AG09319 (cell line): ENCODE measurements at regions not wholly inside any gene's neighbourhood (a gene's known extent, or its start where the extent isn't known, plus 50 kb on each side); places are given as distances from the start of the nearest gene placed in this dataset.
"Not testable (repeated sequence)": the region's sequence is repeated elsewhere in the genome, so short reads cannot be mapped to it uniquely, and the experiment has no call there.

ENCODE experiments used
- DNase-seq: peaks from one replicate; pipeline ENCODE4 v3.0.0-alpha.2; 2010; ENCODE audit warnings: low read depth; ENCODE audit errors: extremely low read depth
- CTCF ChIP-seq: IDR thresholded peaks from 2 replicates; pipeline ENCODE4 v1.5.1; 2011; ENCODE audit warnings: low read depth, mild to moderate bottlenecking, inconsistent platforms, low read length, moderate library complexity

- DNase-seq: not testable (repeated sequence)
Observed at GRCh38 chr4:49153011-49153410, 166.9 kb downstream of the CWH43 start.

- not testable (repeated sequence) for DNase-seq
Observed at GRCh38 chr4:49154308-49155103, 168.4 kb downstream of the CWH43 start.

GRCh38 chr4:49155270-49155669, 169.2 kb downstream of the CWH43 start:
- not testable (repeated sequence) for DNase-seq

GRCh38 chr4:49156309-49156708, 170.2 kb downstream of the CWH43 start:
- not testable (repeated sequence) for DNase-seq

GRCh38 chr4:49157630-49158029, 171.6 kb downstream of the CWH43 start:
- DNase-seq: not testable (repeated sequence)

GRCh38 chr4:49161111-49161541, 175.1 kb downstream of the CWH43 start:
- DNase-seq: not testable (repeated sequence)

GRCh38 chr4:49164916-49165315, 178.8 kb downstream of the CWH43 start:
- not testable (repeated sequence) for DNase-seq

- not testable (repeated sequence) for DNase-seq
Observed at GRCh38 chr4:49177847-49178246, 191.8 kb downstream of the CWH43 start.

GRCh38 chr4:49181088-49181487, 195.0 kb downstream of the CWH43 start:
- not testable (repeated sequence) for DNase-seq

- DNase-seq: not testable (repeated sequence)
Observed at GRCh38 chr4:49211396-49212194, 225.5 kb downstream of the CWH43 start.

GRCh38 chr4:49213250-49213649, 227.2 kb downstream of the CWH43 start:
- DNase-seq: not testable (repeated sequence)

GRCh38 chr4:49213750-49214149, 227.7 kb downstream of the CWH43 start:
- not testable (repeated sequence) for DNase-seq

- not testable (repeated sequence) for DNase-seq
Observed at GRCh38 chr4:49214453-49215081, 228.5 kb downstream of the CWH43 start.

- DNase-seq: not testable (repeated sequence)
Observed at GRCh38 chr4:49215082-49215479, 229.0 kb downstream of the CWH43 start.

GRCh38 chr4:49216606-49217005, 230.5 kb downstream of the CWH43 start:
- DNase-seq: not testable (repeated sequence)

- DNase-seq: no peak
- no peak for TF ChIP-seq CTCF
Observed at GRCh38 chr4:49217492-49217891, 231.4 kb downstream of the CWH43 start.

- not testable (repeated sequence) for DNase-seq
Observed at GRCh38 chr4:49218094-49218493, 232.0 kb downstream of the CWH43 start.

GRCh38 chr4:49218931-49219330, 232.9 kb downstream of the CWH43 start:
- DNase-seq: not testable (repeated sequence)

GRCh38 chr4:49219489-49220225, 233.6 kb downstream of the CWH43 start:
- not testable (repeated sequence) for DNase-seq
